Activated naive CD4-positive, alpha-beta T cell treated with anti-CD3 and anti-CD28 coated beads for 36 hours (primary cell): ENCODE measurements at regions not wholly inside any gene's neighbourhood (a gene's known extent, or its start where the extent isn't known, plus 50 kb on each side); places are given as distances from the start of the nearest gene placed in this dataset.
"Not testable (repeated sequence)": the region's sequence is repeated elsewhere in the genome, so short reads cannot be mapped to it uniquely, and the experiment has no call there.

Source experiments
- CTCF ChIA-PET: fragments of 350-600 bp; sonication (Branson Sonifier 250); formaldehyde crosslinking; loops from one replicate; lab custom pipeline; 2021; ENCODE audit warnings: antibody characterized with exemption; lab: Charles Lee
- DNase-seq: peaks from one replicate; pipeline ENCODE4 v3.0.0-alpha.2; 2020
- H3K27ac Mint-ChIP-seq: one replicate; pipeline ENCODE4 v1.8.0; 2021; ENCODE audit warnings: mild to moderate bottlenecking, mixed read lengths
- H3K27me3 Mint-ChIP-seq: one replicate; pipeline ENCODE4 v1.8.0; 2021; ENCODE audit warnings: low read depth, mixed read lengths
- H3K36me3 Mint-ChIP-seq: one replicate; pipeline ENCODE4 v1.8.0; 2021; ENCODE audit warnings: low read depth, mixed read lengths
- H3K4me1 Mint-ChIP-seq: one replicate; pipeline ENCODE4 v1.8.0; 2021; ENCODE audit warnings: low read depth, mixed read lengths
- H3K4me3 Mint-ChIP-seq: one replicate; pipeline ENCODE4 v1.8.0; 2021; ENCODE audit warnings: mild to moderate bottlenecking, moderate library complexity, mixed read lengths
- H3K9me3 Mint-ChIP-seq: one replicate; pipeline ENCODE4 v1.8.0; 2021; ENCODE audit warnings: mixed read lengths
- intact Hi-C: fragments of 100-400 bp; cut with micrococcal nuclease; formaldehyde crosslinking; loops from one replicate; pipeline ENCODE4 v1.15.1; 2023

DNA sequence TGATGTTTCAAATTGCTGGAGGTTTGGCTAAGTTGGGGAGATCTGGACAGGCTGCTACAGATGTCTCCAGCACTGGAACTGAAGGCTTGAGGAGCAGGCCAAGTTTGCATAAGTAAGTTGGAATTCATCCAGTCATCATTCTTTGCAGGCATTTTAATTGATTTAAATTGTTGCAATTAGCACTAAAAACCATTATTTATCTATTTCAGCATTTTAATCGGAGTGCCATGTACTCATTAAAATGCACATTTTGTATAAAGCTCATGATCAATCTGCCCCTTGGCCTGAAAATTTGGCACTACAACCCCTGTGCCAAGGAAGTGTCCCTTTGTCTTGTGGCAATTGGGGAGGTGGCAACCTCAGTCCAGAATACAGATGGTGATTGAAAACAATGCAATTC lies 320.2 kb downstream of the MAT2B start:
- CTCF ChIA-PET: no interaction called here
- intact Hi-C loops: no loop called here
- no peak overlapping the region for H3K27ac Mint-ChIP-seq
- no peaks in the 10 kb centered on the region for H3K27me3 Mint-ChIP-seq
- H3K4me3 Mint-ChIP-seq: no peak overlapping the region
- no peaks in the 10 kb centered on the region for H3K4me1 Mint-ChIP-seq
- DNase-seq: no peak
- no peaks in the 10 kb centered on the region for H3K36me3 Mint-ChIP-seq
- peaks cover 4% of the 10 kb centered on the region for H3K9me3 Mint-ChIP-seq

GRCh38 chr5:163826201-163826600 lies 320.8 kb downstream of the MAT2B start:
- peaks cover under 1% of the 10 kb centered on the region for H3K9me3 Mint-ChIP-seq
- no peaks in the 10 kb centered on the region for H3K36me3 Mint-ChIP-seq
- H3K27ac Mint-ChIP-seq: no peak overlapping the region
- H3K27me3 Mint-ChIP-seq: no peaks in the 10 kb centered on the region
- H3K4me1 Mint-ChIP-seq: no peaks in the 10 kb centered on the region
- intact Hi-C loops: no loop called here
- CTCF ChIA-PET: no interaction called here
- no peak for DNase-seq
- no peak overlapping the region for H3K4me3 Mint-ChIP-seq

DNA sequence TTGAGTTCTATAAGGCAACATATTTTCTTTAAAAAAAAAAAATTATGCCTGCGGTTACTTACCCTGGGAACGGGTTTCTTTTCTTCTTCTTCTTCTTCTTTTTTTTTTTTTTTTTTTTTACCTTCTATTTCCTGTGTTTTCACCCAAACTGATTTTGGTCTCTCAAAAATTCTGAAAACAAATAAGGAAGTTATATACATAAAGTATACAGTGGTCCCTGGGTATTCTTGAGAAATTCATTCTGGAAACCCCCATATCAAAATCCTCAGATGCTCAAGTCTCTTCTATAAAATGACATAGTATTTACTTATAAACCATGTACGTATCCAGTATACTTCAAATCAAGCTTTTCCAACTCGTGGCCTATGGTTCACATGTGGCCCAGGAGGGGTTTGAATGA lies 326.7 kb downstream of the MAT2B start:
- intact Hi-C loops: no loop called here
- Mint-ChIP-seq H3K9me3 (no peaks in the 10 kb centered on the region), H3K27ac (no peak overlapping the region), H3K4me3 (no peak overlapping the region), H3K4me1 (no peaks in the 10 kb centered on the region), H3K27me3 (no peaks in the 10 kb centered on the region), H3K36me3 (no peaks in the 10 kb centered on the region)
- no peak for DNase-seq
- CTCF ChIA-PET: no interaction called here

DNA sequence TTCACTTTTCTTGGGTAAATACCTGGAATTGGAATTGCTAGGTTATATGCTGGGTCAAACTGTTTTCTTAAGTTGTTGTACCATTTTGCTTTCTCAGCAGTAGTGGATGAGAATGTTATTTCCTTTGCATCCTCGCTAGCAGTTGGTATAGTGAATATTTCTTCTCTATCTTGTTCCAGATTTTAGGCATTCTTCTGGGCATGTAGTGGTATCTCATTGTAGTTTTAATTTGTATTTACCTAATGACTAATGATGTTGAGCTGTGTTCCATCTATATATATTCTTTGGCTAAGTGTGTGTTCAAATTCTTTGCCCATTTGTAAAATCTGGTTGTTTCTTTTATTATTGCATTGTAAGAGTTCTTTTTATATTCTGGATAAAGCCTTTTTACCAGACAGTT lies 333.3 kb downstream of the MAT2B start:
- Mint-ChIP-seq H3K4me3 (no peak overlapping the region), H3K9me3 (peaks cover 2% of the 10 kb centered on the region), H3K27me3 (no peaks in the 10 kb centered on the region), H3K36me3 (no peaks in the 10 kb centered on the region), H3K4me1 (no peaks in the 10 kb centered on the region), H3K27ac (no peak overlapping the region)
- intact Hi-C loops: no loop called here
- CTCF ChIA-PET: no interaction called here
- no peak for DNase-seq

DNA sequence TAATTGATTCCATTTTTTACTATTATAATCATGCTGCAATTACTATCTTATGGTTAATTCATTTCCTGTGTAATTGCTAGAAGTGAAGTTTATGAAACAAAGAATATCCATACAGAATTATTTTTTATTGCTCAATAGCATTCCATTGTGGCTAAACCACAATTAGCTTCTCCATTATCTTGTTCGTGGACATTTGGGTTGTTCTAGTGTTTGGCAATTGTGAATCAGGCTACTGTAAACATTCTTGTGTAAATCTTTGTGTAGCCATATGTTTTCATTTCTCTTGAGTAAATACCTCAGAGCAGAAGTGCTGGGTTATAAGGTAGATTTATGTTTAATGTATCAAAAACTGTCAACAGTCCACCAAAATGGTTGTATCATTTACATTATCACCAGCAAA lies 341.1 kb downstream of the MAT2B start:
- H3K36me3 Mint-ChIP-seq: no peaks in the 10 kb centered on the region
- H3K27me3 Mint-ChIP-seq: no peaks in the 10 kb centered on the region
- no peak overlapping the region for H3K27ac Mint-ChIP-seq
- H3K4me1 Mint-ChIP-seq: no peaks in the 10 kb centered on the region
- CTCF ChIA-PET: no interaction called here
- intact Hi-C loops: no loop called here
- no peak overlapping the region for H3K4me3 Mint-ChIP-seq
- no peaks in the 10 kb centered on the region for H3K9me3 Mint-ChIP-seq
- DNase-seq: no peak

- H3K4me3 Mint-ChIP-seq: no peak overlapping the region
- CTCF ChIA-PET: no interaction called here
- no peak for DNase-seq
- intact Hi-C loops: no loop called here
- no peaks in the 10 kb centered on the region for H3K27me3 Mint-ChIP-seq
- H3K4me1 Mint-ChIP-seq: no peaks in the 10 kb centered on the region
- H3K27ac Mint-ChIP-seq: no peak overlapping the region
- no peaks in the 10 kb centered on the region for H3K36me3 Mint-ChIP-seq
- peaks cover 7% of the 10 kb centered on the region for H3K9me3 Mint-ChIP-seq
Measured at GRCh38 chr5:163855754-163856153, 350.3 kb downstream of the MAT2B start.

DNA sequence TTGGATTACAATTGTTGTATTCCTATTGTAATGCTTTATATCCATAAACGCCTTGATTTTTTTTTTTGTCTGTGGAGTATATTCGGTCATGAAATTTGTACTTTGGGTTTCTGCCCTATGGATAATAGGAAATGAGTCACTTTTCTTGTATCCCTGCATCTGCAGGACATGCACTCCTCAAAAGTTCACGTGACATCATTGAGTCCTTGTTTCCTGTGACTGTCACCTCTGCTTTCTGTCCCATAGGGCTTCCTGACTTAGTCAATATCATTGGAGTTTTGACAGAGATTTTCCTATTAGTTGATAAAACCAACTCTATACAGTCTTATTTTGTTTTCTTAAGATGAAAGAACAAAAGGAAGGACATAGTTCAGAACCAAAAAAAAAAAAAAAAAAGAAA lies 356.3 kb downstream of the MAT2B start:
- Mint-ChIP-seq H3K4me1 (no peaks in the 10 kb centered on the region), H3K36me3 (no peaks in the 10 kb centered on the region), H3K4me3 (no peak overlapping the region), H3K27me3 (no peaks in the 10 kb centered on the region), H3K27ac (no peak overlapping the region), H3K9me3 (peaks cover 1% of the 10 kb centered on the region)
- CTCF ChIA-PET: interaction anchor here (0.6 kb wide), 1 partner anchor 500 kb away, joined by 5 read pairs; no protein-coding TSS in a partner anchor
- intact Hi-C loops: no loop called here
- no peak for DNase-seq

DNA sequence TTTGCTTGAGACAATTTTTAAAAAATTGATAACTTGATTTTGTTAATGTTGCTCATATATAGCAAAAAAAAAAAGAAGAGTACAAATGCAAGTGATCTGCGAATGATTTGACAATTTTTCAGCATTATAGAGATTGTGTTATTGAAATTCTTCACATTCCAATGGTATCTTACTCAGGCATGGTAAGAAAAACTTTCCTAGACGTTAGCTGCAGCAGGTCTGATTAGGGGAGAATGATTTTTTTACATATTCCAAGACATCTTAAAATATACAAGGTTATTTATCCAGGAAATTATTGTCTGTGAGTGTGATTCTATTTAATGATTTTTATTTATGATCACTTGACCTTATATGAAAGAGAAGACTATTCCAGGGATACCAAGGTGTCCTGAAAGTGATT lies 361.9 kb downstream of the MAT2B start:
- no peak overlapping the region for H3K27ac Mint-ChIP-seq
- CTCF ChIA-PET: no interaction called here
- H3K27me3 Mint-ChIP-seq: no peaks in the 10 kb centered on the region
- intact Hi-C loops: no loop called here
- no peaks in the 10 kb centered on the region for H3K9me3 Mint-ChIP-seq
- H3K36me3 Mint-ChIP-seq: no peaks in the 10 kb centered on the region
- no peaks in the 10 kb centered on the region for H3K4me1 Mint-ChIP-seq
- no peak overlapping the region for H3K4me3 Mint-ChIP-seq
- no peak for DNase-seq

- H3K9me3 Mint-ChIP-seq: no peaks in the 10 kb centered on the region
- no peaks in the 10 kb centered on the region for H3K4me1 Mint-ChIP-seq
- no peaks in the 10 kb centered on the region for H3K36me3 Mint-ChIP-seq
- intact Hi-C loops: no loop called here
- no peak overlapping the region for H3K27ac Mint-ChIP-seq
- no peak overlapping the region for H3K4me3 Mint-ChIP-seq
- DNase-seq: no peak
- CTCF ChIA-PET: no interaction called here
- no peaks in the 10 kb centered on the region for H3K27me3 Mint-ChIP-seq
Measured at GRCh38 chr5:163867738-163868137, 362.3 kb downstream of the MAT2B start.

- no peaks in the 10 kb centered on the region for H3K36me3 Mint-ChIP-seq
- no peaks in the 10 kb centered on the region for H3K4me1 Mint-ChIP-seq
- no peaks in the 10 kb centered on the region for H3K27me3 Mint-ChIP-seq
- H3K4me3 Mint-ChIP-seq: no peak overlapping the region
- H3K27ac Mint-ChIP-seq: no peak overlapping the region
- CTCF ChIA-PET: no interaction called here
- intact Hi-C loops: no loop called here
- no peak for DNase-seq
- peaks cover 1% of the 10 kb centered on the region for H3K9me3 Mint-ChIP-seq
Measured at GRCh38 chr5:163869581-163869980, 364.2 kb downstream of the MAT2B start.

GRCh38 chr5:163870441-163870840 lies 365.0 kb downstream of the MAT2B start:
- CTCF ChIA-PET: no interaction called here
- peaks cover 1% of the 10 kb centered on the region for H3K9me3 Mint-ChIP-seq
- no peaks in the 10 kb centered on the region for H3K4me1 Mint-ChIP-seq
- H3K27me3 Mint-ChIP-seq: no peaks in the 10 kb centered on the region
- H3K4me3 Mint-ChIP-seq: no peak overlapping the region
- no peak overlapping the region for H3K27ac Mint-ChIP-seq
- H3K36me3 Mint-ChIP-seq: no peaks in the 10 kb centered on the region
- intact Hi-C loops: no loop called here
- DNase-seq: no peak

DNA sequence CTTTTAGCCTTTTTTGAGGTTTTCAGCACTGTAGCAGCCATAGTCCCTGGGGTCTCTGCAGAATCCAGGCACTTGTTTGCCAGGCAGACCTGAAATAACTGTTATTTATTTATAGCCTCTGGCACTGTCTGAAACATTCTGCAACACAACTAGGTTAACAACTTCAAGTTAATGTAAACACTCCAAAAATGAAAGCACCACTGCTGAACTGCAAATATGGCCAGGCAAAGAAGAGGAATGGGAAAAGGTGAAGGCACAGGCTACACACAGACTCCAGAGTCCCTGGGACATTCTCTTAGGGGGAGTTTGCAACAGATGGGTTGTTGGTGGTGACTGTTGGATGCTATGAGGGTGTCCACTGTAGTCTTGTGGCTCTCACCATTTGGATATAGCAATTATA lies 369.0 kb downstream of the MAT2B start:
- CTCF ChIA-PET: no interaction called here
- no peaks in the 10 kb centered on the region for H3K36me3 Mint-ChIP-seq
- intact Hi-C loops: no loop called here
- H3K4me1 Mint-ChIP-seq: no peaks in the 10 kb centered on the region
- no peaks in the 10 kb centered on the region for H3K27me3 Mint-ChIP-seq
- no peak for DNase-seq
- peaks cover 1% of the 10 kb centered on the region for H3K9me3 Mint-ChIP-seq
- no peak overlapping the region for H3K27ac Mint-ChIP-seq
- no peak overlapping the region for H3K4me3 Mint-ChIP-seq

DNA sequence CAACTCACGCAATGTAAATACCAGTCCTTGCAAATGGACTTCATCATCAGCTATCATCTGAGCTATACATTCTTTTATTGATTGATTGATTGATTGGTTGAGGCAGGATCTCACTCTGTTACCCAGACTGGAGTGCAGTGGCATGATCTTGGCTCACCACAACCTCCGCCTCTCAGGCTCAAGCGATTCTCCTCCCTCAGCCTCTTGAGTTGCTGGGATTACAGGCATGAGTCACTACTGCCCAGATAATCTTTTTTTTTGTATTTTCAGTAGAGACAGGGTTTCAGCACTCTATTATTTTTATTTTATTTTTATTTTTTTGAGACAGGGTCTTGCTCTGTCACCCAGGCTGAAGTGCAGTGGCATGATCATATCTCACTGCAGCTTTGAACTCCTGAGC lies 369.5 kb downstream of the MAT2B start:
- H3K4me3 Mint-ChIP-seq, H3K9me3 Mint-ChIP-seq, H3K27me3 Mint-ChIP-seq, H3K36me3 Mint-ChIP-seq, H3K4me1 Mint-ChIP-seq, intact Hi-C loops, H3K27ac Mint-ChIP-seq, DNase-seq, CTCF ChIA-PET: not testable (repeated sequence)

GRCh38 chr5:163877865-163878264 lies 372.4 kb downstream of the MAT2B start:
- no peak overlapping the region for H3K27ac Mint-ChIP-seq
- no peaks in the 10 kb centered on the region for H3K27me3 Mint-ChIP-seq
- intact Hi-C loops: no loop called here
- peaks cover 1% of the 10 kb centered on the region for H3K9me3 Mint-ChIP-seq
- H3K4me3 Mint-ChIP-seq: no peak overlapping the region
- no peak for DNase-seq
- CTCF ChIA-PET: no interaction called here
- H3K36me3 Mint-ChIP-seq: no peaks in the 10 kb centered on the region
- no peaks in the 10 kb centered on the region for H3K4me1 Mint-ChIP-seq
